ENCODE measurements at regions not wholly inside any gene's neighbourhood (a gene's known extent, or its start where the extent isn't known, plus 50 kb on each side); places are given as distances from the start of the nearest gene placed in this dataset.

DNA sequence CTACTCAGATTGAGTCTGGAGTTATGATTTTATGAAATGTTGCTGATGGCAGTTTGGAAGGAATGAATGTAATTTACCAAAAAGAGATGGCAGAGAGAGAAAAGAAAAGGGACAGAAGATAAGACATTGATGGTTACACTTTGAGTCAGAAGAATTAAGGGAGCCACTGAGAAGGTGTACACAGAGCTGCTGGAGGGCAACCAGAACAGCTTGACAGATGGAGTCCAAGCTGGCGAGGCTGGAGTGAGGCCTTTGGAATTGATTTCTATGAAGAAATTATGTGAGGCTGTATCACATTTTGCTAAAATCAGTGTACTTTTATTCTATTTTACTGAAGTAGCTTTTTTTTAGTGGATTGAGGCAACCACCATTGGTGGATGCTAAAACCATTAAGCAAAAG is 740.5 kb downstream of the REEP3 start:
- no peak for TF ChIP-seq CTCF (IDR thresholded peaks at IDR 0.05; ENCODE audit: low read depth, low read length)
- no peak overlapping the region for H3K4me3 ChIP-seq (replicated peaks in 1 of 2; ENCODE audit: low read depth in 2 of 2, low read length in 2 of 2)
- DNase-seq (ENCODE audit: low read depth in 2 of 2), result no peak

- TF ChIP-seq CTCF (IDR thresholded peaks at IDR 0.05; ENCODE audit: low read depth, low read length), result no peak
- DNase-seq (ENCODE audit: low read depth in 2 of 2), result no peak
- no peak overlapping the region for H3K4me3 ChIP-seq (replicated peaks in 1 of 2; ENCODE audit: low read depth in 2 of 2, low read length in 2 of 2)
Measured at GRCh38 chr10:64265961-64266360, 744.8 kb downstream of the REEP3 start.

GRCh38 chr10:64271508-64271907 is 750.3 kb downstream of the REEP3 start:
- DNase-seq (ENCODE audit: low read depth in 2 of 2), result no peak
- TF ChIP-seq CTCF (IDR thresholded peaks at IDR 0.05; ENCODE audit: low read depth, low read length), result no peak
- H3K4me3 ChIP-seq (replicated peaks in 1 of 2; ENCODE audit: low read depth in 2 of 2, low read length in 2 of 2), result no peak overlapping the region

DNA sequence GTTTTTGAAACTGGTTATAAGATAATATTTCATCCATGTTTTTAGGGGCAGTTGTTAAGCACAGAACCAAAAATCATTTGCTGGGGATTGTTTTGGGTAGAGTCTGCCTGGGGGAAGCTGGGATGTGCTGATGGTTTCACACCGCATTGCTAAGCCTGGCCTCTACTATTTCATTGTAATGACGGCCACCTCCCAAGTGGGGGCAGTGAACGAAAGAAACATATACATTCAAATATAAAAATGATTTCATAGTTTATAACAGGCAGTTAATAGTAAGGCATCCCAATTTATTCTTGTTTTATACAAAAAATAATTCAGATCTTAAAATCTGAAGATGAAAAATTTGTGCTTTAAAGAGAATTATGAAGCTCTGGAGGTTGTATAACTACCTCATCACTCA is 750.8 kb downstream of the REEP3 start:
- no peak for TF ChIP-seq CTCF (IDR thresholded peaks at IDR 0.05; ENCODE audit: low read depth, low read length)
- peak in 1 of 2 donors; percentile 2 for DNase-seq (ENCODE audit: low read depth in 2 of 2)
- H3K4me3 ChIP-seq (replicated peaks in 1 of 2; ENCODE audit: low read depth in 2 of 2, low read length in 2 of 2), result no peak overlapping the region

- no peak for TF ChIP-seq CTCF (IDR thresholded peaks at IDR 0.05; ENCODE audit: low read depth, low read length)
- no peak overlapping the region for H3K4me3 ChIP-seq (replicated peaks in 1 of 2; ENCODE audit: low read depth in 2 of 2, low read length in 2 of 2)
- DNase-seq (ENCODE audit: low read depth in 2 of 2), result no peak
Measured at GRCh38 chr10:64275001-64275400, 753.8 kb downstream of the REEP3 start.

GRCh38 chr10:64275774-64276173 is 754.6 kb downstream of the REEP3 start:
- no peak for DNase-seq (ENCODE audit: low read depth in 2 of 2)
- no peak for TF ChIP-seq CTCF (IDR thresholded peaks at IDR 0.05; ENCODE audit: low read depth, low read length)
- no peak overlapping the region for H3K4me3 ChIP-seq (replicated peaks in 1 of 2; ENCODE audit: low read depth in 2 of 2, low read length in 2 of 2)

DNA sequence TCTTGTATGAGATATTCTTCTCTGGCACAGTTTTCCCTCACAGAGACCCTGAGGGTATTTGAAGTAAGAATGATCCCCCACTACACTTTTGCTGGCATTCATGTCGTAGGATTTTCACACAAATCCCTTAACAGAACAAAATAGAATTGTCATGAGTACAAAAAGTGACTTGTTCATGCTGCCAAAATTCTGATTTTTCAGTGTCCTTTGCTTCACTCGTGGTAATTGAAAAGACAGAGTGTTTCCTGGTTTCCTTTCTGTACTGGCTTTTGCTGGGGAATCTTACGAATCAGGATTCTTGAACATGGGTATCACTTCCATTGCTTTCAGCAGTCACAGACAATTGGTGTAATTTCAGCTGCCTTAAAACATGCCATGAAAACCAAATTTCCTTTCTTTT is 756.3 kb downstream of the REEP3 start:
- DNase-seq (ENCODE audit: low read depth in 2 of 2), result no peak
- H3K4me3 ChIP-seq (replicated peaks in 1 of 2; ENCODE audit: low read depth in 2 of 2, low read length in 2 of 2), result no peak overlapping the region
- TF ChIP-seq CTCF (IDR thresholded peaks at IDR 0.05; ENCODE audit: low read depth, low read length), result no peak
